ENCODE measurements at regions not wholly inside any gene's neighbourhood (a gene's known extent, or its start where the extent isn't known, plus 50 kb on each side); places are given as distances from the start of the nearest gene placed in this dataset.

DNA sequence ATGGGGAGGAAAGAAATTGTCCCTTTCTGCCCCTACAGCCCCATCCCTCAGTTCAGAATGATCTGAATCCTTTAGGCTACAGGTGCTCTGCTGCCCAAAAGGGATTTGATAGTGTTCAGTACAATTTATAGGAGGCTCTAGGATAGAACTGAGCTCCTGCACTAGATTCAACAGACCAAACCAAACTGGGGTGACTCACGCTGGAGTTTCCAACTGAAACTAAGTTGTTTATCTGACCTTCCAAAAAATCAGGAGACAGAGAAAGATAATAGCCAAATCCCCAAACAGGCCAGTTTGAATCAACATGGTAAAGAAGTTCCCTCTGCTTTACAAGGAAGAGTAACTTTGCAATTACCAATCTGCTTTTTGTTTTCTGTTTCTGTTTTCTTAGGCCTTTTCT is 72.7 kb upstream of the MBOAT2 start:
- no peak for DNase-seq

DNA sequence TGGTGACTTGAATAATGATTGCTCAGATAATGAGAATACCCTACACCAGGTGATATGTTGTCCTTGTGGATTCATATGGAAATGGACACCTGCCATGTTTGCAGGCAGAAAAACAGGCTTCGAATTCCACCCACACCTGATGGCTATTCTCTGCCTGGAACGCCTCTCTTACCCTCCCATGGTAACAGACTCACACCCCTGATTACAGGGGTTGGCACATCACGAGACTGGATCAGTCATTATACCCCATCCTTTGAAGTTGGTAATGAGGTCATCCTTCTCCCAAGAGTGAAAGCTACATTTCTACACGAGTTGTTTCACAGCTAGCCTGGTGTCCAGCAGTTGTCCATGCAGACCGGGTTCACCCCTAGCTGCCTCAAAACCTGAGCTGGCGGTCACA is 71.4 kb upstream of the MBOAT2 start:
- DNase-seq, result no peak

- no peak for DNase-seq
Measured at GRCh38 chr2:9071584-9072124, 68.2 kb upstream of the MBOAT2 start.

DNA sequence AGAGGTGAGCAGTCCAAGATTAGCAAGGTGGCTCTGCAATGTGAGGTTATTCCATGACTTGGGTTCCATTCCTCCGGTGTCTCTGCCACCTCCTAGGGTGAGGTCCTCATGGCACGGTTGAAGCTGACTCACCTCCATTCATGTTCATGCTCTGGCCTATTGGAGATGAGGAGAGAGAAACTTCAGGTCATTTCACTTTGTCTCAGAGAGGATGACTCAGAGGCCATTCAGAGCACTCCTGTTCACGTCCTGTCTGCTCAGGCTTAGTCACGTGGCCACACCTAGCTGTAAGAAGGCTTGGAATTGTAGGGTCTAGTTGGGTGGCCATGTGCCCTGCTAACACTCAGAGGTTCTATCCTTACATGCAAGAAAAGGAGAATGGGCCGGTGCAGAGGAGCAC is 67.5 kb upstream of the MBOAT2 start:
- no peak for DNase-seq

DNA sequence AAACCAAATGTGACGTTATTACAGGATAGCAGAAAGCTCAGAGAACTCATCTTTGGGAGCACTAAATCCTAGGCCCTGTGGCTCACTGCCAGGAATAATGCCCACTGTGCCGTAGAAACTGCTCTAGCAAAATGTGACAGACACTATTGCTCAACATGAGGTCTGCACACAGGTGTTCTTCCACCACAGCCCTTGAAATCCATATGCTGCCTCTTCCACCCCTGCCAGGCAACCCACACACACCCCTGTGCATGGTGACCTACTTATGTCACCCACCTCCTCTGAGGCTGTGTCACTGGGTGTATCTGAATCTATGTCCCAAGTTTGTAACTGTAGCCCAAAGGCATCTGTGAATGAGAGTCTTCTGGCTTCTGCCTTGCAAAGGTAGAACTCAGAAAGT is 66.1 kb upstream of the MBOAT2 start:
- DNase-seq, result no peak

DNA sequence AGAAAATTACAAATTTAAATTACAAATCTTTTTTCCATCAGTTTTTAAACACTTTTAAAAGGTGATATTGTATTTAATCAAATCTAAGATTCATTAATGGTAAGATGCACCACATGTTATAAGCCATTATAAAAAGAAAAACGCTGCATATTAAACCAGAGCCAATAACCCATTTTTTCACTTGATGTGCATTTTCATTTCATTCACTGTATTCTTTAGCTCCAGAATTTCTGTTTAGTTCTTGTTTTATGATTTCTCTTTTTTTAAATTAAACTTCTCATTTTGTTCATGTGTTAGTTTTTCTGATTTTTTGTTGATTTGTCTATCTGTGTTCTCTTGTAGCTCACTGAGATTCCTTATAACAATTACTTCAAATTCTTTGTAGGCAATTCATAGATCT is 62.4 kb upstream of the MBOAT2 start:
- no peak for DNase-seq

GRCh38 chr2:9063023-9063606 is 59.6 kb upstream of the MBOAT2 start:
- no peak for DNase-seq

- no peak for DNase-seq
Measured at GRCh38 chr2:9060819-9061218, 57.3 kb upstream of the MBOAT2 start.

- no peak for DNase-seq
Measured at GRCh38 chr2:9057939-9058761, 54.7 kb upstream of the MBOAT2 start.

DNA sequence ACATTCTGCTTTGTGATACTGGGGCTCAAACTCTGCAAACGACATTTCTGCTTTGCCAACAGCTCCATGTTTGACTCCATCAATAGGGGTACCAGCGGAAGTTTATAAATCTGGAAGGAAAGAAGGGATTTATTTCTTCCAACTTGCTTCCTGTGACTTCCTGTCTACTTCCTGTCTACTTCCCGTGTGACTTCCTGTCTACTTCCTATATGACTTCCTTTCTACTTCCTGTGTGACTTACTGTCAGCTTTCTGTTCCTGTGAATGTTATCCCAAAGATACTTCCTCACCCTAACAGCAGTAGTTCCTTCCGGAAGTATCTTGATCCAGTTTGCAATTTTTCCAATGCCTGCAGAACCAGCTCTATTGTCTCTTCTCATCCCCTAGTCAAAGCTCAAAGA is 52.0 kb upstream of the MBOAT2 start:
- DNase-seq, result no peak

- DNase-seq, result no peak
Measured at GRCh38 chr2:9053534-9053931, 50.0 kb upstream of the MBOAT2 start.
